SU-DHL-6 (cell line): ENCODE measurements at regions not wholly inside any gene's neighbourhood (a gene's known extent, or its start where the extent isn't known, plus 50 kb on each side); places are given as distances from the start of the nearest gene placed in this dataset.

Experiments used
- H2AFZ ChIP-seq: fragments of 200-600 bp; sonication (generic); 2 replicates; pipeline ENCODE4 v1.6.1; 2014; ENCODE audit warnings: low read depth, mild to moderate bottlenecking, moderate library complexity, mixed read lengths, antibody characterized with exemption, low read length; ENCODE audit not compliant: severe bottlenecking
- H3F3A ChIP-seq: fragments of 200-600 bp; shearing (Covaris generic); 2 replicates; pipeline ENCODE4 v1.6.0; 2016; ENCODE audit warnings: antibody characterized with exemption, mild to moderate bottlenecking; ENCODE audit not compliant: insufficient read depth
- H3K27ac ChIP-seq: fragments of 200-600 bp; sonication (generic); 2 replicates; pipeline ENCODE4 v1.5.1; 2016; ENCODE audit warnings: low read depth, mild to moderate bottlenecking, low read length, moderate library complexity, mixed read lengths
- H3K27me3 ChIP-seq: fragments of 200-600 bp; sonication (generic), shearing (Covaris generic); 2 replicates; pipeline ENCODE4 v1.6.0; 2014; ENCODE audit warnings: mild to moderate bottlenecking, low read length
- H3K36me3 ChIP-seq: fragments of 200-600 bp; sonication (generic); 2 replicates; pipeline ENCODE4 v1.6.1; 2014; ENCODE audit warnings: mild to moderate bottlenecking, low read length, mixed read lengths
- H3K4me2 ChIP-seq: fragments of 300-600, 200-600 bp; shearing (Covaris generic), sonication (generic); 2 replicates; pipeline ENCODE4 v1.6.0; 2014; ENCODE audit warnings: low read length, low read depth, mild to moderate bottlenecking; ENCODE audit not compliant: poor library complexity, severe bottlenecking
- H3K4me3 ChIP-seq: fragments of 200-600 bp; sonication (generic); 2 replicates; pipeline ENCODE4 v1.5.1; 2014; ENCODE audit warnings: antibody characterized with exemption, low read length, mild to moderate bottlenecking, mixed read lengths; ENCODE audit not compliant: insufficient read depth, poor library complexity, severe bottlenecking
- H3K79me2 ChIP-seq: fragments of 200-600 bp; sonication (generic); 2 replicates; pipeline ENCODE4 v1.6.1; 2014; ENCODE audit warnings: mild to moderate bottlenecking, low read length, moderate library complexity; ENCODE audit not compliant: insufficient read depth
- H3K9ac ChIP-seq: fragments of 200-600 bp; sonication (generic); 2 replicates; pipeline ENCODE4 v1.7.0; 2014; ENCODE audit warnings: mild to moderate bottlenecking, low read length
- H3K9me2 ChIP-seq: fragments of 200-600 bp; sonication (generic); replicated peaks from 2 replicates; pipeline ENCODE4 v1.6.1; 2014; ENCODE audit warnings: low read length; ENCODE audit not compliant: insufficient read depth
- H3K9me3 ChIP-seq: fragments of 200-600 bp; sonication (generic); 2 replicates; pipeline ENCODE4 v1.6.1; 2014; ENCODE audit warnings: low read length, mixed read lengths; ENCODE audit not compliant: insufficient read depth
- H4K20me1 ChIP-seq: fragments of 200-600 bp; sonication (generic); 2 replicates; pipeline ENCODE4 v1.6.1; 2014; ENCODE audit warnings: low read depth, mild to moderate bottlenecking, antibody characterized with exemption, low read length, moderate library complexity, mixed read lengths
- EZH2phosphoT487 ChIP-seq: fragments of 200-600 bp; sonication (generic), shearing (Covaris generic); conservative IDR thresholded peaks from 2 replicates; pipeline ENCODE4 v1.6.1; 2018; ENCODE audit warnings: mild to moderate bottlenecking, antibody characterized with exemption, low read length, moderate library complexity, mixed read lengths
- TF ChIP-seq, protein P1 (sequence below): fragments of 200-600 bp; sonication (generic); IDR thresholded peaks from one replicate; pipeline ENCODE4 v1.5.1; 2017; ENCODE audit warnings: antibody characterized with exemption, mild to moderate bottlenecking, low read length, moderate library complexity; ENCODE audit not compliant: insufficient read depth, poor library complexity, severe bottlenecking

DNA sequence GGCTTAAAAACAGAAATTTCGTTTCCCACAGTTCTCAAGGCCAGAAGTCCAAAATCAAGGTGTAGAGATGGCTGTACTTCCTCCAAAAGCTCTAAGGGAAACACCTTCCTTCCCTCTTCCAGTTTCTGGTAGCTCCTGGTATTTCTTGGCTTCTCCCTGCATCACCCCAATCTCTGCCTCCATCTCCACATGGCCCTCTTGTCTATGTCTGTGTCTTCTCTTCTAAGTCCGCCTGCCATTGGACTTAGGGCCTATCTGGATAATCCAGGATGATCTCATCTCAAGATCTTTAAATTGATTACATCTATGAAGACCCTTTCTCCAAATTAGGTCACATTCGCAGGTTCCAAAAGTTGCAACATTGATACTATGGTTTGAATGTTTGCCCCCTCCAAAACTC is 105.6 kb downstream of the ATPSCKMT start:
- H3K27ac ChIP-seq, result no peak overlapping the region
- no peaks in the 10 kb centered on the region for H3K36me3 ChIP-seq
- no peaks in the 10 kb centered on the region for H3K9me3 ChIP-seq
- H3K79me2 ChIP-seq, result no peaks in the 10 kb centered on the region
- H3K27me3 ChIP-seq, result no peaks in the 10 kb centered on the region
- no peaks in the 10 kb centered on the region for H3F3A ChIP-seq
- H3K4me3 ChIP-seq, result no peak overlapping the region
- H4K20me1 ChIP-seq, result no peaks in the 10 kb centered on the region
- H3K9ac ChIP-seq, result no peak overlapping the region
- no peak overlapping the region for H2AFZ ChIP-seq
- TF ChIP-seq EZH2phosphoT487, result no peak
- TF ChIP-seq, protein P1, sequence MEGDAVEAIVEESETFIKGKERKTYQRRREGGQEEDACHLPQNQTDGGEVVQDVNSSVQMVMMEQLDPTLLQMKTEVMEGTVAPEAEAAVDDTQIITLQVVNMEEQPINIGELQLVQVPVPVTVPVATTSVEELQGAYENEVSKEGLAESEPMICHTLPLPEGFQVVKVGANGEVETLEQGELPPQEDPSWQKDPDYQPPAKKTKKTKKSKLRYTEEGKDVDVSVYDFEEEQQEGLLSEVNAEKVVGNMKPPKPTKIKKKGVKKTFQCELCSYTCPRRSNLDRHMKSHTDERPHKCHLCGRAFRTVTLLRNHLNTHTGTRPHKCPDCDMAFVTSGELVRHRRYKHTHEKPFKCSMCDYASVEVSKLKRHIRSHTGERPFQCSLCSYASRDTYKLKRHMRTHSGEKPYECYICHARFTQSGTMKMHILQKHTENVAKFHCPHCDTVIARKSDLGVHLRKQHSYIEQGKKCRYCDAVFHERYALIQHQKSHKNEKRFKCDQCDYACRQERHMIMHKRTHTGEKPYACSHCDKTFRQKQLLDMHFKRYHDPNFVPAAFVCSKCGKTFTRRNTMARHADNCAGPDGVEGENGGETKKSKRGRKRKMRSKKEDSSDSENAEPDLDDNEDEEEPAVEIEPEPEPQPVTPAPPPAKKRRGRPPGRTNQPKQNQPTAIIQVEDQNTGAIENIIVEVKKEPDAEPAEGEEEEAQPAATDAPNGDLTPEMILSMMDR, result no peak
- H3K4me2 ChIP-seq, result no peak overlapping the region
- H3K9me2 ChIP-seq, result no peaks in the 10 kb centered on the region

DNA sequence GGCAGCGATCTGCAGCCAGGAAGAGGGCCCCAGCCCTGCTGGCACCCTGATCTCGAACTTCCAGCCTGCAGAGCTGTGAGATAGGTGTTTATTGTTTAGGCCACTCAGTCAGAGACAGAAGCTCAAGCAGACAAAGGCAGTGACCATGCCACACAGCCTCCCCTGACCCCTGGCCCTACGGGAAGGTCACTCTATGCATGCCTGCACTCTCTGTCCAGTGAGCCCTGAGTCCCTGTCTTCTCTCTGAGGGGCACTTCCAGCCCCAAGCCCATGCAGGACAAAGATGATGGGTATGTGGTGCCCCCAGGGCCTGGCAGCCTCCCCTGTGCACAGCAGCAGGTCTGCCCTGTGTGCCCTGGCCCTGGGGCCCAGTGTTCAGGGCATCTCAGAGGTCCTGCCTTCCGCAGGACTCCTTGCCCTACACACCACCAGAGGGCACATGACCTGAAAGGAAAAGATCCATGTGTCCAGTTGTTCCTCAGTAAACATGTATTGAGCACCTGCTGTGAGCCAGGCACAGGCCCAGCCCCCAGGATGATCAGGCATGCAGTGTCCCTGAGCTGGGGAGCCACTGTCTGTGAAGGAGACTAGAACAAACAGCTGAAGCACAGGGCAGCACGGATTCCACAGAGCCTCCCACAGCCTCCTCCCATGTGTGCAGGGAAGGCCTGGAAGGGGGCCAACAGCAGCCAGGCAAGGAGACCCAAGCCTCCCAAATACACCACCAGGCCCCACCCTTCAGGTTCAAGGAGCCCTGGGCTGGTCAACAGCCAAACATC is 109.3 kb downstream of the ATPSCKMT start:
- no peaks in the 10 kb centered on the region for H3K79me2 ChIP-seq
- H3K9ac ChIP-seq, result no peak overlapping the region
- no peaks in the 10 kb centered on the region for H3K36me3 ChIP-seq
- H3K27me3 ChIP-seq, result no peaks in the 10 kb centered on the region
- H3K4me2 ChIP-seq, result no peak overlapping the region
- H3K27ac ChIP-seq, result no peak overlapping the region
- no peaks in the 10 kb centered on the region for H3F3A ChIP-seq
- no peaks in the 10 kb centered on the region for H3K9me3 ChIP-seq
- TF ChIP-seq, protein P1, result no peak
- no peak for TF ChIP-seq EZH2phosphoT487
- no peak overlapping the region for H3K4me3 ChIP-seq
- no peaks in the 10 kb centered on the region for H3K9me2 ChIP-seq
- no peaks in the 10 kb centered on the region for H4K20me1 ChIP-seq
- H2AFZ ChIP-seq, result no peak overlapping the region

GRCh38 chr5:10138395-10139057 is 111.2 kb downstream of the ATPSCKMT start:
- Histone ChIP-seq H3K27ac (no peak overlapping the region), H3K9ac (no peak overlapping the region), H3K9me3 (no peaks in the 10 kb centered on the region), H3F3A (no peaks in the 10 kb centered on the region), H3K27me3 (no peaks in the 10 kb centered on the region), H3K36me3 (no peaks in the 10 kb centered on the region), H3K79me2 (no peaks in the 10 kb centered on the region), H4K20me1 (no peaks in the 10 kb centered on the region), H3K4me3 (no peak overlapping the region), H3K9me2 (no peaks in the 10 kb centered on the region), H3K4me2 (no peak overlapping the region), H2AFZ (no peak overlapping the region)
- TF ChIP-seq, protein P1, result no peak
- TF ChIP-seq EZH2phosphoT487, result no peak
